ENCODE measurements at regions not wholly inside any gene's neighbourhood (a gene's known extent, or its start where the extent isn't known, plus 50 kb on each side); places are given as distances from the start of the nearest gene placed in this dataset.

DNA sequence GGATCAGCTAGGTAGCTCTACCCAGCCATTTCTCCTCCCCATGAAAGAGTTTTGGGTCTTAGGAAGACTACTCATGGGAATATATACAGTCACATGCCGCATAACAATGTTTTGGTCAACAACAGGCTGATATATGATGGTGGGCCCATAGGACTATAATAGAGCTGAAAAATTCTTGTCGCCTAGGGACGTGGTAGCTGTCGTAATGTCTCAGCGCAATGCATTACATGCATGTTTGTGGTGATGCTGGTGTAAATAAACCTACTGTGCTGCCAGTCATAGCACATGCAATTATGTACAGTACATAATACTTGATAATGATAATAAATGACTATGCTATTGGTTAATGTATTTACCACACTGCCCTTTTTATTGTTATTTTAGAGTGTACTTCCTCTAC is 78.2 kb upstream of the DLX6 start:
- no peaks in the 10 kb centered on the region for H3K4me1 ChIP-seq (ENCODE audit: insufficient read depth, low read length)
- no peak overlapping the region for H3K27ac ChIP-seq (ENCODE audit: extremely low read length, insufficient read depth, low read length)
- H3K36me3 ChIP-seq (replicated peaks in 1 of 2; ENCODE audit: control insufficient read depth in 1 of 2, insufficient read depth in 2 of 2, low read length in 2 of 2) = no peaks in the 10 kb centered on the region
- no peaks in the 10 kb centered on the region for H4K20me1 ChIP-seq (ENCODE audit: insufficient read depth, low read length)
- DNase-seq (ENCODE audit: low spot score) (no peak), FAIRE-seq (no peak), ATAC-seq (no peak)
- H2AFZ ChIP-seq (ENCODE audit: low read length) = no peak overlapping the region
- no peaks in the 10 kb centered on the region for H3K79me2 ChIP-seq (ENCODE audit: insufficient read depth, low read length)
- CTCF ChIA-PET (ENCODE audit: low intra/inter-chr PET ratio, low total read pairs) = no interaction called here
- no peak for TF ChIP-seq SYNCRIP (IDR thresholded peaks at IDR 0.05; ENCODE audit: insufficient read depth, low read depth, low read length)
- no peak for TF ChIP-seq ATAD3A (CRISPR knock-in tag; IDR thresholded peaks at IDR 0.05)
- TF ChIP-seq ZSCAN25 (CRISPR knock-in tag; IDR thresholded peaks at IDR 0.05) = no peak
- TF ChIP-seq AGO1 (IDR thresholded peaks at IDR 0.05; ENCODE audit: low read depth, low read length, poor library complexity, severe bottlenecking) = no peak
- TF ChIP-seq MAZ (IDR thresholded peaks at IDR 0.05; ENCODE audit: borderline replicate concordance, low read depth, low read length) = no peak
- TF ChIP-seq MAZ (CRISPR knock-in tag; IDR thresholded peaks at IDR 0.05; ENCODE audit: low read depth) = no peak
- TF ChIP-seq NFE2L1 (CRISPR knock-in tag; IDR thresholded peaks at IDR 0.05; ENCODE audit: borderline replicate concordance) = no peak
- intact Hi-C loops (cut with micrococcal nuclease; ENCODE audit: unreplicated experiment) = no loop called here
- no TSS peak for BruUV-seq (replicated peaks)
- H3K27me3 ChIP-seq (ENCODE audit: control insufficient read depth in 1 of 2, insufficient read depth in 2 of 2, low read length in 2 of 2) = no peaks in the 10 kb centered on the region
- H3K4me3 ChIP-seq (replicated peaks in 1 of 3; ENCODE audit: insufficient read depth in 1 of 3, low read depth in 2 of 3, low read length in 3 of 3) = no peak overlapping the region
- 70% methylated on average over 5 of the region's 5 CpGs for WGBS (ENCODE audit: low lambda C conversion rate)
- in situ Hi-C loops (cut with HindIII; ENCODE audit: extremely low pct_ligation_motif_present, low pct_unique_long_range_greater_than_20kb) = no loop called here
- no peaks in the 10 kb centered on the region for H3K9me3 ChIP-seq (ENCODE audit: low read length)
- no peak overlapping the region for H3K9ac ChIP-seq (ENCODE audit: insufficient read depth, low read depth, low read length)
- H3K4me2 ChIP-seq (ENCODE audit: low read depth, low read length) = no peak overlapping the region
- POLR2A ChIA-PET = no interaction called here

DNA sequence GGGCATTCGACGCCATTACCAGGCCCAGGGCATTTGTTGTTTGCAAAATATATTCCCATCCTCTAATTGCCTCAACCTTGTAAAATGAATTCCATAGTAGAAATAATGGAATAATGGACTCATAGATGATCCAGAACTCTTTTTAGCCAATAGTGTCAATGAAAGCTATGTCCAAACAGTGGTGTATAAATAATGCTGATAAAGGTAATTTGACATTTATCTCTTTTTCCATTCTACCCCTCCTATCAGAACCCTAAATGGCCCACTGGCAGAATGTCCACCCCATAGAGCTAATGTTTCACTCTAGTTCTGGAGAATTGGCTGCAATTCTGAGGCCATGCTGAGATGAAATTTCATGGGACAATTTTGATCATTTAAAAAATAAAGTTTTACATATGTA is 76.4 kb upstream of the DLX6 start:
- DNase-seq (ENCODE audit: low spot score) (no peak), ATAC-seq (no peak), FAIRE-seq (no peak)
- ChIA-PET POLR2A (no interaction called here), CTCF (ENCODE audit: low intra/inter-chr PET ratio, low total read pairs) (no interaction called here)
- no peak overlapping the region for H2AFZ ChIP-seq (ENCODE audit: low read length)
- H4K20me1 ChIP-seq (ENCODE audit: insufficient read depth, low read length) = no peaks in the 10 kb centered on the region
- intact Hi-C loops (cut with micrococcal nuclease; ENCODE audit: unreplicated experiment) (no loop called here), in situ Hi-C loops (cut with HindIII; ENCODE audit: extremely low pct_ligation_motif_present, low pct_unique_long_range_greater_than_20kb) (no loop called here)
- no peak overlapping the region for H3K9ac ChIP-seq (ENCODE audit: insufficient read depth, low read depth, low read length)
- H3K36me3 ChIP-seq (replicated peaks in 1 of 2; ENCODE audit: control insufficient read depth in 1 of 2, insufficient read depth in 2 of 2, low read length in 2 of 2) = no peaks in the 10 kb centered on the region
- H3K4me1 ChIP-seq (ENCODE audit: insufficient read depth, low read length) = no peaks in the 10 kb centered on the region
- H3K9me3 ChIP-seq (ENCODE audit: low read length) = no peaks in the 10 kb centered on the region
- H3K27ac ChIP-seq (ENCODE audit: extremely low read length, insufficient read depth, low read length) = no peak overlapping the region
- no TSS peak for BruUV-seq (replicated peaks)
- 30% methylated on average over 2 of the region's 2 CpGs for WGBS (ENCODE audit: low lambda C conversion rate)
- no peaks in the 10 kb centered on the region for H3K79me2 ChIP-seq (ENCODE audit: insufficient read depth, low read length)
- no peak overlapping the region for H3K4me2 ChIP-seq (ENCODE audit: low read depth, low read length)
- no peaks in the 10 kb centered on the region; a peak in 1 of 5 replicates for H3K27me3 ChIP-seq (ENCODE audit: control insufficient read depth in 1 of 2, insufficient read depth in 2 of 2, low read length in 2 of 2)
- no peak overlapping the region for H3K4me3 ChIP-seq (replicated peaks in 1 of 3; ENCODE audit: insufficient read depth in 1 of 3, low read depth in 2 of 3, low read length in 3 of 3)
- TF ChIP-seq ZNF616 (CRISPR knock-in tag; IDR thresholded peaks at IDR 0.05; ENCODE audit: low read depth) (no peak), HES4 (CRISPR knock-in tag; IDR thresholded peaks at IDR 0.05; ENCODE audit: borderline replicate concordance) (no peak), NCOA1 (CRISPR knock-in tag; IDR thresholded peaks at IDR 0.05) (no peak), CCAR2 (optimal IDR thresholded peaks at IDR 0.05; ENCODE audit: low read depth, low read length) (no peak), ZNF383 (CRISPR knock-in tag; IDR thresholded peaks at IDR 0.05; ENCODE audit: borderline replicate concordance) (no peak), HOXA7 (CRISPR knock-in tag; IDR thresholded peaks at IDR 0.05) (no peak), MAFF (IDR thresholded peaks at IDR 0.05; ENCODE audit: low read depth, low read length) (peak; percentile 66), ZNF362 (CRISPR knock-in tag; IDR thresholded peaks at IDR 0.05; ENCODE audit: borderline replicate concordance) (no peak), HNRNPUL1 (IDR thresholded peaks at IDR 0.05; ENCODE audit: low read depth, low read length) (no peak), TGIF2 (CRISPR knock-in tag; IDR thresholded peaks at IDR 0.05) (no peak)
- TF ChIP-seq, protein P1, sequence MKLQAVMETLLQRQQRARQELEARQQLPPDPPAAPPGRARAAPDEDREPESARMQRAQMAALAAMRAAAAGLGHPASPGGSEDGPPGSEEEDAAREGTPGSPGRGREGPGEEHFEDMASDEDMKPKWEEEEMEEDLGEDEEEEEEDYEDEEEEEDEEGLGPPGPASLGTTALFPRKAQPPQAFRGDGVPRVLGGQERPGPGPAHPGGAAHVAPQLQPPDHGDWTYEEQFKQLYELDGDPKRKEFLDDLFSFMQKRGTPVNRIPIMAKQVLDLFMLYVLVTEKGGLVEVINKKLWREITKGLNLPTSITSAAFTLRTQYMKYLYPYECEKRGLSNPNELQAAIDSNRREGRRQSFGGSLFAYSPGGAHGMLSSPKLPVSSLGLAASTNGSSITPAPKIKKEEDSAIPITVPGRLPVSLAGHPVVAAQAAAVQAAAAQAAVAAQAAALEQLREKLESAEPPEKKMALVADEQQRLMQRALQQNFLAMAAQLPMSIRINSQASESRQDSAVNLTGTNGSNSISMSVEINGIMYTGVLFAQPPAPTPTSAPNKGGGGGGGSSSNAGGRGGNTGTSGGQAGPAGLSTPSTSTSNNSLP (IDR thresholded peaks at IDR 0.05; ENCODE audit: low read depth, low read length) = no peak
- TF ChIP-seq, protein P2, sequence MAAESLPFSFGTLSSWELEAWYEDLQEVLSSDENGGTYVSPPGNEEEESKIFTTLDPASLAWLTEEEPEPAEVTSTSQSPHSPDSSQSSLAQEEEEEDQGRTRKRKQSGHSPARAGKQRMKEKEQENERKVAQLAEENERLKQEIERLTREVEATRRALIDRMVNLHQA (CRISPR knock-in tag; IDR thresholded peaks at IDR 0.05) = no peak
